22Rv1 (cell line): ENCODE measurements at regions not wholly inside any gene's neighbourhood (a gene's known extent, or its start where the extent isn't known, plus 50 kb on each side); places are given as distances from the start of the nearest gene placed in this dataset.

ENCODE experiments used
- H3K27ac ChIP-seq: fragments of 450-650 bp; 2 replicates; pipeline ENCODE4 v1.5.1; 2017
- ZFX ChIP-seq: fragments of 450-650 bp; IDR thresholded peaks from 2 replicates; pipeline ENCODE4 v1.6.1; 2017; ENCODE audit warnings: antibody characterized with exemption, borderline replicate concordance
- TF ChIP-seq, protein P1 (sequence below): fragments of 450-650 bp; IDR thresholded peaks from 2 replicates; pipeline ENCODE4 v1.5.1; 2017; ENCODE audit warnings: mild to moderate bottlenecking

DNA sequence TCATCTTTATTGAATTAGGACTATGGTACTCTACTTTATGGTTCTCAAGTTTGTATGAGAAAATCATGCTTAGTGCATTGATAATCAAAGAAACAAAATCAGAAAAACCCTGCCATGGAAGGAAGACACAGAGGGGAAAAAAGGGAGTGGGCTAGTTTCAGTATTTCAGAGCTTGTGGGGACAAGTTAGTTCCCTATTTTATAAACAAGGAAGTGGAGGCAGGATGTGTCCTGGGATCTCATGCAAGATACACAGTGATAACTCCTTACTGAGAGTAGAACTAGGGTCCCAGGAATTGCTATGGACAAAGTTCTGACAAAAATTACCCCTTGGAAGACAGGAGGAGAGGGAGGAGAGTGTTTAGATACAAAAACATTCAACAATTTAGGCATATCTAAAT, 1277.3 kb downstream of the UQCRFS1 start:
- TF ChIP-seq, protein P1, sequence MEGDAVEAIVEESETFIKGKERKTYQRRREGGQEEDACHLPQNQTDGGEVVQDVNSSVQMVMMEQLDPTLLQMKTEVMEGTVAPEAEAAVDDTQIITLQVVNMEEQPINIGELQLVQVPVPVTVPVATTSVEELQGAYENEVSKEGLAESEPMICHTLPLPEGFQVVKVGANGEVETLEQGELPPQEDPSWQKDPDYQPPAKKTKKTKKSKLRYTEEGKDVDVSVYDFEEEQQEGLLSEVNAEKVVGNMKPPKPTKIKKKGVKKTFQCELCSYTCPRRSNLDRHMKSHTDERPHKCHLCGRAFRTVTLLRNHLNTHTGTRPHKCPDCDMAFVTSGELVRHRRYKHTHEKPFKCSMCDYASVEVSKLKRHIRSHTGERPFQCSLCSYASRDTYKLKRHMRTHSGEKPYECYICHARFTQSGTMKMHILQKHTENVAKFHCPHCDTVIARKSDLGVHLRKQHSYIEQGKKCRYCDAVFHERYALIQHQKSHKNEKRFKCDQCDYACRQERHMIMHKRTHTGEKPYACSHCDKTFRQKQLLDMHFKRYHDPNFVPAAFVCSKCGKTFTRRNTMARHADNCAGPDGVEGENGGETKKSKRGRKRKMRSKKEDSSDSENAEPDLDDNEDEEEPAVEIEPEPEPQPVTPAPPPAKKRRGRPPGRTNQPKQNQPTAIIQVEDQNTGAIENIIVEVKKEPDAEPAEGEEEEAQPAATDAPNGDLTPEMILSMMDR = no peak
- no peak for TF ChIP-seq ZFX

DNA sequence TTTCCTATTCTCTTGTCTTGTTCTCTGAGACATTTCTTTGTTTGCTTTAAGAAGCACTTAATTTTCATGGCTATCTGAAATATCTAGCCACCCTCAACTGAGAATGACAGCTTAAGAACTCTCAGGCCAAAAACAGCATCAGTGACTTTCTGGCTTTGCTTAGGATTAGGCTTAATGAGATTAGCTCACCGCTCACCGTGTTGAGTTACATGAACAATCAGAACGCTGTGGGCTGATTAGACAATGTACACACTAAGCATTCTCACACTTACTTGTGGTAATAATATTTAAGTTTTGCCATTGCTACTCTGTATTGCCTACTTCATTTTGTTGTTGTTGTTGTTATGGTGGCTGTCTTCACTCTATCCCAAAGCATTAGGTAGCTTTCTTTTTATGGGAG, 1283.6 kb downstream of the UQCRFS1 start:
- TF ChIP-seq ZFX = no peak
- TF ChIP-seq, protein P1 = no peak
- no peak overlapping the region for H3K27ac ChIP-seq

More for the DNA sequence above, 1277.3 kb downstream of the UQCRFS1 start:
- H3K27ac ChIP-seq = no peak overlapping the region

DNA sequence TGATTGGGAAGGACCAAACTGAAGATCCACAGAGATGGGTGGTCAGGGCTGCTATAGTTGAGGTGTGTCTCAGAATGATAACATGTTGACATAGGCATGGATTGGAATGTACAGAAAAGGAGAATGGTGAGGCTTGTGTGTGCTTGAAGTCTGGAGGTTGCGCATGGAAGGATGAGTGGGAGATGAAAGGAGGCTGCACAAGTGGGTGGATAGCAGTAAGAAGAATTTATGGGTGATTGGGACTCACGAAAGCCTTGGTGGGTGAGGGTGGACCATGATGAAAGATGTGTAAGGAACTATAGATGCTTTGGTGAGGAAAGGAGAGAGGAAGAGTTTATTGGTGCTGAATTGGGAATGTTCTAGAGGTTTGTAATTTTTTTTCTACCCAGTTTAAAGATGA, 1287.7 kb downstream of the UQCRFS1 start:
- TF ChIP-seq, protein P1 = no peak
- TF ChIP-seq ZFX = no peak
- no peak overlapping the region for H3K27ac ChIP-seq

DNA sequence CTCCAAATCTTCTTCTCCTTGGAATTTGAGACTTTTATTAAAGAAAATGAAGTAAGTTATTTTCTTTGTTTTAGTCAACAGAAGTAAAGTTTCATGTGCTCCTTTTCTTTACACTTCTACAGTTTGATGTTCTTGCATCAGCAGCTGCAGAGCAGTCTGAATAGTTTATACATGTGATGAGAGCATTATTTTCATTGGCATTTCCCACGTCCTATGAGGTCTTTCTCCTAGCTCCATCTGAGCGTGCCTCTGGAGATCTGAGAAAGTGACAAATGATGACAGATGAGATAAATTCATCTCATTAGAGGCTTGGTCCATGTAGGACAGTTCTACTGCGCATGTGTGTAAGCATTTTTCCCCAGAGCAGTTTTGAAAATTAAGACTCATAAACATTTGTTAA, 1290.0 kb downstream of the UQCRFS1 start:
- H3K27ac ChIP-seq = no peak overlapping the region
- no peak for TF ChIP-seq ZFX
- TF ChIP-seq, protein P1 = no peak

DNA sequence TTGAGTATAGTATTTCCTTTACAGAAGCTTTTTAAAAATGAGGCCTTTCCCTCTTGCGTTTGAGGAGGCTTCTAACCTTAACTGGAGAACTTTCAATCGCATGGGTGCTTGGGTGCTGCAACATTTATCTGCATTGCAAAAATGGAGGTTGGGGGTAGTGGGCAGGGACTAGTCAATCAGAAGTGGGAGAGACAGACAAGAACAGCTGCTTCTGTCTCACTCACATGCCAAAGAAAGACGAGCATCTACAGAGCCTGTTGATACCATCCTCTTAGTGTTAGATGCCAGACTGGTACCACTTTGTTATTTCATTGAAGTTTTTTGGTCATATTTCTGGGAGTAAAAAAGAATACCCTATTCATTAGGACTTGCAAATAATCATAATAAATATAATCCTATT, 1292.2 kb downstream of the UQCRFS1 start:
- TF ChIP-seq, protein P1 = no peak
- no peak for TF ChIP-seq ZFX
- no peak overlapping the region for H3K27ac ChIP-seq

DNA sequence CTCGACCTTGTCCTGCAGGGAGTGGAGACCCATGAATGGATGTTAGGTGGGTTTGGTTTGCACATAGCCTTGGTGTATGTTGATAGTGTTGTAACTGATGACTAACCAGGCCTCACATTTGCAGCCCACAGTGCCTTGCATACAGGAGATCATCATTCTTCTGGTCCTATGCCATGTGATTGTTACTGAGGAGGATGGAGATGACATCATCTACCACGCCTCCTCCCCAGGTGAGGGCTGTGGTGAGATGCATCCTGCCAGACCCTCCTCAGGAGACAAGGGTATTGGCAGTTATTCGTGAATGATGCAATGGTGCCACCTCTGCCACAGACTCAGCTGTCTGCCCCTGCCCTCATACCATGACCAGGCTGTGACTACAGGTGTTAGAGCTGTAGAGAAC, 1294.1 kb downstream of the UQCRFS1 start:
- TF ChIP-seq ZFX = no peak
- no peak overlapping the region for H3K27ac ChIP-seq

DNA sequence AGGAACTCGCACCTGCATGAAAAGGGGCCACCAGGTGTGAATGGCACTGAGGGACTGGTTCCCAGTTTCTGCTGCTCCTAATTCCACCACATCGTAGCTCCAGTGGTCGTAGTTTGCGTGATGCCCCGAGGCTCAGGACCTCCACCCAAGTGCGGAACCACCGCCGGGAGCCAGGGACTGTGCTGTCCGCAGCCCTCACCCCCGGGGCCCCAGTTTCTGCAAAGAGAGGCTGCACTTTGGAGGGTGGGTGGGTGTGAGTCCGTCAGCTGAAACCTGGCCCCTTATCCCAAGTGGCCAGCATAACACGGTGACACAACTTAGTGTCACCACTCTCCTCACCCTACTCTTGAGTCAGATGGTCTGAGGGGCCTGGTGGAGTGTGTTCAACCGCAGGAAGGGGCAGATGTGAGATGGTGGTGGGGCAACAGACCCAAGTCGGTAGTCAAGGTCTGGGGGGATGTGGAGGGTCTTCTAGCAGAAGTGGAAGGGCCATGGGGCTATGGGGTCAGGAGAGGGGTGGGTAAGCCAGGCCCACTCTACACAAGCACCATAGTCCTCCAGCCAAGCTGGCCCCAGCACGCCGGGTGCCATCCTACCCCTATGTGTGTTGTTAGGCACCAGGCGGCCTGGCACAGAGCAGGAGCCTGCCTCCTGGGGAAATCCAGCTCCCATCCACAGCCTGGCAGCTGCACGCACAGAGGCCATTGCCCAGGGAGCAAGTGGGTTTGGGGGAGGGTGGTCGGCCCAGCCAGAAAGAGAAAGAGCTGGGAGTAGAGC, 1301.6 kb downstream of the UQCRFS1 start:
- TF ChIP-seq, protein P1 = no peak
- no peak for TF ChIP-seq ZFX
- no peak overlapping the region for H3K27ac ChIP-seq
